IMR-90 (cell line): ENCODE measurements at regions not wholly inside any gene's neighbourhood (a gene's known extent, or its start where the extent isn't known, plus 50 kb on each side); places are given as distances from the start of the nearest gene placed in this dataset.

ENCODE experiments used
- CEBPB ChIP-seq: IDR thresholded peaks from 2 replicates; pipeline ENCODE4 v1.6.1; 2012; ENCODE audit warnings: low read depth, low read length, improper control_type of control experiment
- CHD1 ChIP-seq: IDR thresholded peaks from 2 replicates; pipeline ENCODE4 v1.6.1; 2012; ENCODE audit warnings: low read depth, low read length, improper control_type of control experiment
- MXI1 ChIP-seq: IDR thresholded peaks from 2 replicates; pipeline ENCODE4 v1.6.1; 2012; ENCODE audit warnings: low read depth, mild to moderate bottlenecking, low read length, moderate library complexity, borderline replicate concordance
- POLR2A ChIP-seq: IDR thresholded peaks from 2 replicates; pipeline ENCODE4 v1.6.1; 2012; ENCODE audit warnings: mild to moderate bottlenecking, low read depth, low read length
- RAD21 ChIP-seq: IDR thresholded peaks from 2 replicates; pipeline ENCODE4 v1.6.1; 2012; ENCODE audit warnings: low read length, improper control_type of control experiment
- RCOR1 ChIP-seq: IDR thresholded peaks from 2 replicates; pipeline ENCODE4 v1.6.1; 2012; ENCODE audit warnings: mild to moderate bottlenecking, low read length, improper control_type of control experiment; ENCODE audit not compliant: insufficient replicate concordance
- RFX5 ChIP-seq: IDR thresholded peaks from 2 replicates; pipeline ENCODE4 v1.8.0; 2012; ENCODE audit warnings: low read depth, mild to moderate bottlenecking, low read length, moderate library complexity
- SMC3 ChIP-seq: fragments of 150-350 bp; IDR thresholded peaks from 2 replicates; pipeline ENCODE4 v1.6.1; 2016; ENCODE audit warnings: low read depth, mild to moderate bottlenecking, antibody characterized with exemption, low read length, moderate library complexity
- TF ChIP-seq, protein P1 (sequence below): conservative IDR thresholded peaks from 2 replicates; pipeline ENCODE4 v1.5.1; 2012; ENCODE audit warnings: mild to moderate bottlenecking, low read depth, low read length, improper control_type of control experiment

DNA sequence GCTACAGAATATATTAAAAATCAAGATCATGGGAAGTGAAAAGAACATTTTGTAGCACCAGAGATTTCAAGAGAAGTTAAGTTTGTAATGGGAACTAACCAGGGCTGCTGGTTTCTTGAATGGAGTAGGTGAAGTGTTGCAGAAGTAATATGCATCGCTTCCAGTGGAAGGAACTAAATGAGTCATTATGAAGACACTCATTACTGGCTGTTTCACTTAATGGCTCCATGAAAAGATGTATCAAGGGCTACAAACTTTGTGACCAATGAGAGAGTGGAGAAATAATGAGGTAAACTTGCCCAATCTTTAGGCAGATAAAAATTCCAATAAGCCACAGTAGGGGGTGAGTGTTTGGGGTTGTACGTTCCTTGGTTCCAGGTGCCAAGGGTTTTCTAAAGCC lies 380.4 kb upstream of the POU3F3 start:
- TF ChIP-seq, protein P1, sequence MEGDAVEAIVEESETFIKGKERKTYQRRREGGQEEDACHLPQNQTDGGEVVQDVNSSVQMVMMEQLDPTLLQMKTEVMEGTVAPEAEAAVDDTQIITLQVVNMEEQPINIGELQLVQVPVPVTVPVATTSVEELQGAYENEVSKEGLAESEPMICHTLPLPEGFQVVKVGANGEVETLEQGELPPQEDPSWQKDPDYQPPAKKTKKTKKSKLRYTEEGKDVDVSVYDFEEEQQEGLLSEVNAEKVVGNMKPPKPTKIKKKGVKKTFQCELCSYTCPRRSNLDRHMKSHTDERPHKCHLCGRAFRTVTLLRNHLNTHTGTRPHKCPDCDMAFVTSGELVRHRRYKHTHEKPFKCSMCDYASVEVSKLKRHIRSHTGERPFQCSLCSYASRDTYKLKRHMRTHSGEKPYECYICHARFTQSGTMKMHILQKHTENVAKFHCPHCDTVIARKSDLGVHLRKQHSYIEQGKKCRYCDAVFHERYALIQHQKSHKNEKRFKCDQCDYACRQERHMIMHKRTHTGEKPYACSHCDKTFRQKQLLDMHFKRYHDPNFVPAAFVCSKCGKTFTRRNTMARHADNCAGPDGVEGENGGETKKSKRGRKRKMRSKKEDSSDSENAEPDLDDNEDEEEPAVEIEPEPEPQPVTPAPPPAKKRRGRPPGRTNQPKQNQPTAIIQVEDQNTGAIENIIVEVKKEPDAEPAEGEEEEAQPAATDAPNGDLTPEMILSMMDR, result no peak
- TF ChIP-seq POLR2A, result no peak
- TF ChIP-seq RCOR1, result no peak
- TF ChIP-seq CHD1, result no peak
- TF ChIP-seq MXI1, result no peak
- no peak for TF ChIP-seq RAD21
- TF ChIP-seq CEBPB, result no peak
- no peak for TF ChIP-seq RFX5
- TF ChIP-seq SMC3, result no peak
